ENCODE measurements at regions not wholly inside any gene's neighbourhood (a gene's known extent, or its start where the extent isn't known, plus 50 kb on each side); places are given as distances from the start of the nearest gene placed in this dataset.
A peak's percentile ranks its signal among the peaks of the same experiment; 100 is the strongest.

DNA sequence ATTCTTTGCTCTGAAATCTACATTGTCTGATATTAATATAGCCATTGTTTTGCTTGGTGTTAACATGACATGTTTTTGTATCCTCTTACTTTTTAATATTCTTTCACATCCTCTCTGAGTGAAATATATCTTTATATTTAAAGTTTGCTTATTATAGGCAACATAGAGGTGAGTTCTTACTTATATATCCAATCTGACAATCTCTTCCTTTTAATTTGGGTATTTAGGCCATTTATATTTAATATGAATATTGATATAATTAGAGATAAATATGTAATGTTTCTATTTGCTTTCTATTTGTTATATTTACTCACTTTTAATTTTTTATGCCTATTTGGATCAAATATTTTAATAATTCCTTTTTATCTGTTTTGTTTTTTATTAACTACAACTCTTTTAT, 554.1 kb upstream of the SALL1 start:
- no peak for DNase-seq

DNA sequence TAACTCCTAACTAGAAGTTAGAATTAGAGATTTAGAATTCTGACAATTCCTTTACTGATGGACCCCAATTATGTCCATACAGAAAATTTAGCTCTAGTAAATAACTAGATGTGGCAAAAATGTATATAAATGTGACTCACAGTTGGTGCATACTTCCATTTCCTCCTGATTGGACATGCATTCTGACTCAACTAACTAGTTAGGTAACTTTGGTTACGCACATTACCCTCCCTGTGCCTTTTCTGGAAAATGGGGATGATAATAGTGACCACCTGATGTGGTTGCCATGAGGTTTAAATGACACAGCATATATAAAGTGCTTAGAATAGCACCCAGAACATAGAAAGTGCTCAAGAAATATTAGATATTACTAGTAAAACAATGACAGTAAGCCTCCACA, 550.0 kb upstream of the SALL1 start:
- no peak for DNase-seq

GRCh38 chr16:51699686-51700396, 548.8 kb upstream of the SALL1 start:
- no peak for DNase-seq

- no peak for DNase-seq
Measured at GRCh38 chr16:51698647-51699046, 547.6 kb upstream of the SALL1 start.

DNA sequence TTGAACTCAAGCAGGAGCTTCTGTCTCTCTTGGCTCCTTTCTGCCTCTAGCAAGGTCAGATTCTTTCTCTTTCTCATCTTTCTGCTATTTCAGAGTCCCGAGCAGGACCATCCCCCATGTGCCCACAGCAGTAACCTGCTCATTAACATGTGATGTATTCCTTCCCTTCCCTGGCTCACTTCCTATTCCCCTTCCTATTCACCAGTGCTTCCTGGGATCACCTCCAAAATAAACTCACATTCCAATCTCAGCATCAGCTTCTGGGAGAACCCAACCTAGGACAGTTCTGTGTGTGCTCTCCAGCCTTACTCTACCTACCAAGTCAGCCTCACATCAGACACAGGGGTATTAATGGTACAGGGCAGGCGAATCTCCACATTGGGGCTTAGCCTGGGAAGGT, 546.4 kb upstream of the SALL1 start:
- DNase-seq: no peak

DNA sequence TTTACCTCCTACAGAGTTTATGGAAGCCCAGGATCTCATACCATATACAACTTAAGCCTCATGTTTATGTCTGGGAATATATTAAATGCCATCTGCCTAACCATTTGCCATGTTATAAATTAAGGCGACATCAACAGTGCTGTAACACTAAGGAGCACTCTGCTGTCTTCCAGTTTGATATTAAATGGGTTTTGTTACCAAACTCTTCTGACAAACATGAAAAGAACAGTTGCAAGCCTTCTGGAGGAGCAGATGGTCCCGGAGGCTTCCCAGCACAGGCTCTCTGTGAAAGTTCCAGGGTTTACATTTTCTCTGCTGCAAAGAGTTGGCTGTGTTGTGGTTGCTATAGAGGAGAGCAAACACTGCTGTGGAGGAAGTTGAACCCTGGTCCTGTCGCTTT, 545.3 kb upstream of the SALL1 start:
- DNase-seq: no peak

- no peak for DNase-seq
Measured at GRCh38 chr16:51691109-51691508, 540.0 kb upstream of the SALL1 start.

DNA sequence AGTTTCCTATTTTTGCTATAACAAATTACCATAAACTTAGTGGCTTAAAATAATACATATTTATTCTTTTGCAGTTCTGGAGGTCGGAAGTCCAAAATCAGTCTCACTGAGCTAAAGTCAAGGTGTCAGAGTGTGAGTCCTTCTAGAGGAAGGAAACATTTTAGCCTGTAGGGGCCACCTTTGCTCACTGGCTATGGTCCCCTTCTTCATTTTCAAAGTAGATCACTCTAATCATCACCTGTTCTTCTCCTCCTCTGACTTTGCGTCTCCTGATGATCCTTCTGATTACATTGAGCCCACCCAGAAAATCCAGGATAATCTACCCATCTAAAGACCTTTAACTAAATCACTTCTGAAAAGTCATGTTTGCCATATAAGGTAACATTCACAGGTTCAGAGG, 534.4 kb upstream of the SALL1 start:
- DNase-seq: no peak

DNA sequence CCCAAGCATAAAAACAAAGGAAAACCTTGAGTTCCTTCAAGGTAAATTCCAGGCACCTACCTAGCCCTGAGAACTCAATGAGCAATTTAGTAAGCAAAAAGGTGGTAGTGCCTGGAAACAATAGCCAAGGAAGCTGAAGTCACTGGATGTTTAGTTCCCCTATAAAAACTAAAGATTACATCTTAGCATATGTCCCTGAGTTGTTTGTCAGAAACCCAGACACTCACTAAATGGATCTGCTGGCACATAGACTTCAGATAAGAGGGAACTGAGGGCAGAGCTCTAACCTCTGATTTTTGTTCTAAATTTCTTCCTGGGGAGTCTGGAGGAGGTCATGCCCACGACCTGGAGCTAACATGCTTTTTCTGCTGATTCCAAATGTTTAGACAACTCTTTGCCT, 532.8 kb upstream of the SALL1 start:
- no peak for DNase-seq

DNA sequence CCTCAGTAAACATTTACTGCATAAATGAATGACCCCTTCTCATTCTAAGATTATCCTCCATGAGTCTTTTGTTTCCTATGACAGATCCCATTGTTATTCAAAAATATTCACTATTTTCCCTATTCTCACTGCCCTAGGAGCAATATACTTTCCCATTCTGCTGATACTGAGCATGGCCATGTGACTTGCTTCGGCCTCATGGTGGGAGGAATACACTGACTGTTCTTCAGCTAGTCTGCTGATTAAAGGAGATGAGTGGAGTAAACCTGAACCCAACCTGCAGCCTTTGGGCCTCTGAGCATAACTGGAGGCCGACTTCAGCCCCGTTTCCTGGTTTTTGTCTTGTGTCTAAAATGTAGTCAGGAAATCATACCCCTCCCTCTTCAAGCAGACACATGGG, 531.8 kb upstream of the SALL1 start:
- DNase-seq: no peak

DNA sequence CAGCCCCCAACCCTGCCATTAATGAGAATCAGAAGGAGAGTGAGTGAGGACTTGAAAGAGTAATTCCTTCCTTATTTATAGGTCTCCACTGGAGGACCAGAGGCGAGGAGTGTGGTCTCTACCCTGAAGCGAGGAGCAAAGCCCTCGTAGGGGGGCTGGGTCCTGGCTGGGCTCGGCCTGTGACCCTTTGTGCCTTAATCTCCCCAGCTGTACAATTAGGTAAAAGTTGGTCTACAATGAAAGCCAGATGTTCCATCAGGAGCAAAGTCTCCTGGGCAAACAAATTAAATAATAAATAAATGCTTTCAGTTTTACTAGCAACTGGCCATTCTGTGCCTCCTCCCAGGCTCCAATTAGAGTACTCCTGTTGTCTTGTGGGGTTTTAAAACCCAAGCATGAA, 523.5 kb upstream of the SALL1 start:
- no peak for DNase-seq

DNA sequence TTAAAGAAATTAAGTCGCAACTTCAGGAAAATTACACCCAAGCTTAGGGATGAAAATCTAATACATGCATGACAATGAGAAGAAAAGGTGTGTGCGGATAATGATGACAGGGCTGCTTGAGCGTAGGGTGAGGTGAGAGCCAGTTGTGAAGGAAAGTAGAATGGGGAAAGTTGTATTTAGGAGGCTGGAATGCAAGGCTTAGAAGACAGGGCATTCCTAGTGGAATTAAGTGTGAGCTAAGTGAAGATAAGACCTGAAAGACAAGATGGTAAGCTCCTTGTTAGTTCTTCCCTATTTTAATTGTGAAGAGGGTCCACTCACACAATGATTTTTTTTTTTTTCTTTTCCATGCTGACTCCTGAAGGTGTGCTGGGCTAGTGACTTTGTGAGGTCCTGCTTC, 519.5 kb upstream of the SALL1 start:
- no peak for DNase-seq

DNA sequence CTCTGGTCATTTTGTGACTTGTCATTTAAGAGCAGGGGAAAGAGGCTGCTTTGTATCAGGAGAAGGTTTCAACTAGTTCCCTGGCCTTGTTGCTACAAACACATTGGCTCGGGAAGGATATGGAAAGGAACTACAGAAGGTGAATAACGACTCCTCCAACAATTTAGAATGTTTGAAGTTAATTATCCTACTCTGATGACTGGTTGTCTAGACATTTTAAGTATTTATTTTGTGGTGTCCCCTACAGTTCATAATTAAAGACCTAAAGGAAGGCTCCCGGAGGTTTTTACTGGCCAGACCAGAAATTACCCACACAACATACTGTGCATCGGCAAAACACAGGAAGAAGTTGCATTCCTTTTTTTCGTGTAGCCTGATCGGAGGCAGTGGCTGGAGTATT, 515.8 kb upstream of the SALL1 start:
- peak; percentile 41 for DNase-seq

DNA sequence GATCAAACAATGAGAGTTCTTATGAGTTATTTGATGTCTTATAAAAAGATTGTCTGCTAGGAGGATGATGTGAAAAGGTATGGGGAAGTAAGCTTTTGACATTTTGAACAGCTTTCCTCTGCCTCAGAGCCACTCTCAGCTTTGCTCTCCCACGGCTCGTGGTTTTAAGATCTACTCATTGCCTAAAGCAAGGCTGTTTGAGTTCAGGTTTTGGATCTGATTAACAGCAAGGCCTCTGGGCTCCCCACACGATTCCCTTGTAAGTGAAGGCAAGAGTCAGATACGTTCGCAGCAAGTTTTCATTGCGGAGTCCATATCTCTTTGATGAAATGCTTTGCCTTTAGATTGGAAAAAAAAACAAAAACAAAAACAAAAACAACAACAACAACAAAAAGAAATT, 515.0 kb upstream of the SALL1 start:
- no peak for DNase-seq

- no peak for DNase-seq
Measured at GRCh38 chr16:51665436-51665998, 514.4 kb upstream of the SALL1 start.

DNA sequence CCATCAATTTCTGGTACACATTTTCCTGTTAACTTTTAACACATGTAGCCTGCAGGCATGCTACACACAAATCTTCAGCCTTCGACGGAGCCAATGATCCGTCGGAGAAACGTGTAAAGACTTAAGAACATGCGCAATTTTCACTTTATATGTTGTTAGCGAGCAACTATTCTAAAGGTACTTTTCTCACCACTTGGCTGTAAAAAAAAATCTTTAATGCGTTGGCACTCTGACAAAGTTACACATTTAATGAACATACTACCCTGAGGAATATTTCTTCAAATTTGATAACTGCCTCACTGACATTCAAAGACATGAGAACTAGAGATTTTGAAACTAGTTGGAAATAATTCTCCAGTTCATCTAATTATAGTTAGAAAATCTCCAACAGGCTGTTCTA, 507.5 kb upstream of the SALL1 start:
- DNase-seq: no peak

- no peak for DNase-seq
Measured at GRCh38 chr16:51657848-51658247, 506.8 kb upstream of the SALL1 start.

- no peak for DNase-seq
Measured at GRCh38 chr16:51655249-51655648, 504.2 kb upstream of the SALL1 start.

DNA sequence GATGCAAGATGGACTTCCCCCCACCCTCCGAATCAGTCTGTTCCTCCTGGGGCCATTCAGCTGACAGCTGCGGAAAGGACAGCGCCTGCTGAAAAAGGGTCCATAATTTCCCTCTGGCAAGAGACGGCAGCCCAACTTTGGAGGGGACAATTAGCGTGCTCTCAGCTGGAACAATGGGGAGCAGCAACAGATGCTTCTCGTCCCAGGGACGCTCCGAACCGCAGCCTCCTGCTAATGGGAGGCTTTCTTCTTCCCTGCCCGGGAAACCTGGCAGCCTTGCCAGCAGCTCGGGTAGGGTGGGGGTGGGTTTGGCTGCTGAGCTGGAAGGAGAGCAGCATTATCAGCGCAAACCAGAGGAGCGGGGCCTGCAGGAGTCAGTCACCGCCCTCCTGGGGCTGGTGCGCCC, 500.0 kb upstream of the SALL1 start:
- no peak for DNase-seq

DNA sequence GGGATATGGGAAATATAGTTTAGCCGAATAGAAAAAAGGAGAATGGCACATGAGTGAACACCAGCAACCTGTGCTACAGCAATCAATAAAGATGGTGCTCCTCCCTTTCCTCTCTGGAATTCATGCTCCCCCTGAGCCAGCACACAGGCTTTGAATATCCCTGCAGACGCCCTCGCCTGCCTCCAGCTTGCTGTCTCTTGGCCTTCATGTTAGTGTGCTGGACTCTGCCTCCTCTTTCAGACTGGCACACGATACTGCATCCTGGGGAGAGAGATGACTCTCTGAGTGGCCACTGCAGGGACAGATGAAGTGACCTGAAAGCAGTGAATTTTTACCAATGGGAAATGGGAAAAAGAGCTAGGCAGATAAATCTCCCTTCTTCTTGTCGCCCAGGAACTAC, 498.6 kb upstream of the SALL1 start:
- no peak for DNase-seq

DNA sequence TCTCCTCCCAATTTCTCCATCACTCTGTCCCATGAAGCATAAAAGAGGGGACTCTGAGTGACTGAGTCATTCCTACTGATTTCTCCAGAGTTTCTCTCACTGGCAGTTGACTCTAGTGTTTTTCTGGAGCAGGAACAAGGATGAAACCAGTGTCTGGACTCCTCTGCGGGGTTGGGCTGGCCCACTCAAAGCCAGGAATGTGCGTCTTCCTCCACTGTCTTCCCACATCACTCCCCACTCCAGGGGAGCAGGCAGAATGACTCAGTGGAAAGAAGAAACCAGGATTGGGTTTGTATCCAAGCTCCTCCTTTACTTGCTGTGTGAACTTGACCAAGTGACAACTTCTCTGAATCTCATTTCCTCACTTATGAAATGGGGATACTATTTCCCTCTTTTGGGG, 497.5 kb upstream of the SALL1 start:
- no peak for DNase-seq

DNA sequence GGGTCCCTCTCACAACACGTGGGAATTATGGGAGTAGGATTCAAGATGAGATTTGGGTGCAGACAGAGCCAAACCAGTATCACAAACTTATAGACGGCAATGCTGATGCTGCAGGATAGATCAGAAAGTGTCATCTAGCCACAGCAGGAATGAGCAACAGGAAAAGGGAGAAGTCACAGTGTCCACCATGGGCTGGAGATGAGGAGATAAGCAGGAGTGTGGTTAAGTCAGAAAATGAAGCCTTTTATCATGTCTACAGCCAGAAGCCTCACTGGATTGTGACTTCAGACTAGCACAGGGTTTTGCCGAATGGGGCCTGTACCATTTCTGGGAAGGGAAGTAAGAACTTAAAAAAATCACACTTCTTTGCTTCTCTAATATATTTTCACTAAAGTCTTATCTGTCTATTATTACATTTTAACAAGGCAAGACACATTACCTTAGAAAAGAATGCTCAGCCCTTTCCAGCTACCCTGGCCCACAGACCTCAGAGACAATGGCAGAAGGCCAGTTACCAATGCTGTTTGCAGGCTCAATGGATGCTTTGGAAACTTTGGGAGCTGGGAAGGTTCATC, 490.2 kb upstream of the SALL1 start:
- no peak for DNase-seq

GRCh38 chr16:51640196-51640595, 489.1 kb upstream of the SALL1 start:
- DNase-seq: no peak

DNA sequence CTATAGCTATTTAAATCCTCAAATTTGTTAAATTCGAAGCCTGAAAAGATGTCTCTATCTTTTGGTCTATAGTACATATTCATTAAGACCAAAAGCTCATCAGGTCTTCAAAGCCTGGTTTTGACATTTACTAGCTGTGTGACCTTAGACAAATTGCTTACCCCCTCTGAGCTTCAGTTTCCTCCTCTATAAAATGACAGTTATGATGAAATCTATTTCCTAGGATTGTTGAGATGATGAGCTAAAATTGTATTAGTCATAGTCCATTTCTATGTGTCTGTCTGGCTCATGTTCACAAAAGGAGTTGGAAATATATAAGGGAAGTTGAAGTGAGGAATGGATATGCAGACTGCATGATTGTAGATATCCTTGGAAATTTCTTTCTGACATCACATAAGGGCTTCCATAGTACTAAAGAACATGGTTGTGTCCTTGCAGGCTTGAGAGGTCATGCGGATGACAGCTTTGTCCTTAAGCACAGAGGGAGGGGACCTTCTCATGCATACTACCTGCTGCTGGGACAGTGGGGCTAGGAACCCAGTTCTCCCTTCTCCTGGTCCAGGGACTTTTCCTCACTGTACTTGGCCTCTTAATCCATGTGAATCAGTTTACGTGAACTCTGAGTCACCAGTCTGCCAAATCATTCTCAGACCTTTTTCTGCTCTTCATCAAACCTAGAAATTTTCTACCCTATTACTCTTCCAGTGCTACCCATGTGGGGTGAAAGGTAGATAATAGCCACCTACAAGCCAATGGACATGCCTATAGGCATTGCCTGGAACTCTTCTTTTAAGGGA, 487.5 kb upstream of the SALL1 start:
- DNase-seq: no peak
